BE2C (cell line): ENCODE measurements at regions not wholly inside any gene's neighbourhood (a gene's known extent, or its start where the extent isn't known, plus 50 kb on each side); places are given as distances from the start of the nearest gene placed in this dataset.

Experiments used
- DNase-seq: peaks from one replicate; pipeline ENCODE4 v3.0.0-alpha.2; 2020
- H3K27me3 ChIP-seq: fragments of 250-450 bp; sonication (Bioruptor Pico); 2 replicates; pipeline ENCODE4 v1.5.1; 2020; ENCODE audit warnings: mild to moderate bottlenecking
- H3K36me3 ChIP-seq: fragments of 250-450 bp; sonication (Bioruptor Pico); 2 replicates; pipeline ENCODE4 v1.5.1; 2020; ENCODE audit warnings: mild to moderate bottlenecking
- H3K4me1 ChIP-seq: fragments of 250-450 bp; sonication (Bioruptor Pico); 2 replicates; pipeline ENCODE4 v1.5.1; 2020
- H3K4me3 ChIP-seq: 2 replicates; pipeline ENCODE4 v1.5.1; 2011; ENCODE audit warnings: low read depth, low read length
- H3K9me3 ChIP-seq: fragments of 250-450 bp; sonication (Bioruptor Pico); 2 replicates; pipeline ENCODE4 v1.5.1; 2020
- TF ChIP-seq, protein P1 (sequence below): IDR thresholded peaks from 2 replicates; pipeline ENCODE4 v1.5.1; 2012; ENCODE audit warnings: mild to moderate bottlenecking, low read depth, low read length

- H3K27me3 ChIP-seq, result no peaks in the 10 kb centered on the region
These were observed 226.9 kb upstream of the IRF2BP2 start for GRCh38 chr1:234836776-234837357.

DNA sequence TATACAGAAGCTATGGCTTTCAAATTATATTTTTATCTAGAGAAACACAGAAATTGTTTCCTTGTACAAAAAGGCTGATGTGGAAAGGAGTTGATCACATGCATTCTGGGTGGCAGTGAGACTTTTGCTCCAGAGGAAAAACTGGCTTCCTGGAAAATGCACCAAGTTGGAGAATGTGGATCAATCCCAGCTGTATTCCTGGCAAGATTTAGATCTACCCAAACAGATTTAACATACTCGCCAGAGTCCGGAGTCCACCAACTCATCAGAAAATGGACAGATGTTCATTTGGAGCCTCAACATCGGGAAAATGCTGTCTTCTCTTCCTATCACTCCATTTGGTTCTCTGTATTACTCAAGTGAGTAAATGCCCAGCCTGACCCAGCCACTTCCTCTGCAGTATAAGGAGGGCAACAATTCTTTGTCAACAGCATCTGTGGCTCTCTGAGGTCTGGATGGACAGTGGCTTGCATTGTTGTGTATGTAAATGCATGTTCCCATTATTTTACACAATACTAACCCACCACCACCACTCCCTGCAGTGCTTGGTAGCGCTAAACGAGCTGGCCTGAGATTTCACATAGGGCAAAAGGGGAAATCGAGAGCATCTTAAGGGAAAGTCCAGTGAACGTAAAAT lies 226.2 kb upstream of the IRF2BP2 start:
- DNase-seq, result no peak
- no peaks in the 10 kb centered on the region for H3K4me1 ChIP-seq

More at GRCh38 chr1:234836776-234837357, 226.9 kb upstream of the IRF2BP2 start:
- no peaks in the 10 kb centered on the region for H3K36me3 ChIP-seq
- H3K4me1 ChIP-seq, result no peaks in the 10 kb centered on the region
- TF ChIP-seq, protein P1, sequence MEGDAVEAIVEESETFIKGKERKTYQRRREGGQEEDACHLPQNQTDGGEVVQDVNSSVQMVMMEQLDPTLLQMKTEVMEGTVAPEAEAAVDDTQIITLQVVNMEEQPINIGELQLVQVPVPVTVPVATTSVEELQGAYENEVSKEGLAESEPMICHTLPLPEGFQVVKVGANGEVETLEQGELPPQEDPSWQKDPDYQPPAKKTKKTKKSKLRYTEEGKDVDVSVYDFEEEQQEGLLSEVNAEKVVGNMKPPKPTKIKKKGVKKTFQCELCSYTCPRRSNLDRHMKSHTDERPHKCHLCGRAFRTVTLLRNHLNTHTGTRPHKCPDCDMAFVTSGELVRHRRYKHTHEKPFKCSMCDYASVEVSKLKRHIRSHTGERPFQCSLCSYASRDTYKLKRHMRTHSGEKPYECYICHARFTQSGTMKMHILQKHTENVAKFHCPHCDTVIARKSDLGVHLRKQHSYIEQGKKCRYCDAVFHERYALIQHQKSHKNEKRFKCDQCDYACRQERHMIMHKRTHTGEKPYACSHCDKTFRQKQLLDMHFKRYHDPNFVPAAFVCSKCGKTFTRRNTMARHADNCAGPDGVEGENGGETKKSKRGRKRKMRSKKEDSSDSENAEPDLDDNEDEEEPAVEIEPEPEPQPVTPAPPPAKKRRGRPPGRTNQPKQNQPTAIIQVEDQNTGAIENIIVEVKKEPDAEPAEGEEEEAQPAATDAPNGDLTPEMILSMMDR, result no peak
- H3K9me3 ChIP-seq, result no peaks in the 10 kb centered on the region
- DNase-seq, result no peak
- H3K4me3 ChIP-seq, result no peak overlapping the region

GRCh38 chr1:234835239-234835638 lies 225.3 kb upstream of the IRF2BP2 start:
- H3K4me3 ChIP-seq, result no peak overlapping the region
- no peaks in the 10 kb centered on the region for H3K9me3 ChIP-seq
- TF ChIP-seq, protein P1, result no peak
- no peaks in the 10 kb centered on the region for H3K4me1 ChIP-seq
- no peaks in the 10 kb centered on the region for H3K36me3 ChIP-seq
- H3K27me3 ChIP-seq, result no peaks in the 10 kb centered on the region
- no peak for DNase-seq

More for the DNA sequence above, 226.2 kb upstream of the IRF2BP2 start:
- no peak overlapping the region for H3K4me3 ChIP-seq
- H3K27me3 ChIP-seq, result no peaks in the 10 kb centered on the region
- TF ChIP-seq, protein P1, result no peak
- no peaks in the 10 kb centered on the region for H3K9me3 ChIP-seq
- H3K36me3 ChIP-seq, result no peaks in the 10 kb centered on the region

DNA sequence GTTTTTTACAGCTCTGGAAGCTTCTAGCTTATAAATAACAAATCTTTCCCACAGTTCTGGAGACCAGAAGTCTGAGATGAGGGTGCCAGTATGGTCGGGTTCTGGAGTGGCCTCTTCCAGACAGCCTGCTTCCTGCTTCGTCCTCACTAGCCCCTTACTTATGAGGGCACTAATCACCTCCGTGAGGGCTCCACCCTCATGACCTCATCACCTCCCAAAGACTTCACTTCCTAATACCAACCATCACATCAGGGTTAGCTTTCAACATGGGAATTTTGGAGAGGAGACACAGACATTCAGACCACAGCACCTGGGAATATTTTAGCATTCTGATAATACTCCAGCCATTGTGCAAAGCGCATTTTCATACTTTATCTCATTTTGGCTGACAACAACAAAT lies 223.7 kb upstream of the IRF2BP2 start:
- Histone ChIP-seq H3K36me3 (no peaks in the 10 kb centered on the region), H3K4me1 (no peaks in the 10 kb centered on the region), H3K27me3 (no peaks in the 10 kb centered on the region), H3K4me3 (no peak overlapping the region), H3K9me3 (no peaks in the 10 kb centered on the region)
- TF ChIP-seq, protein P1, result no peak
- DNase-seq, result no peak

DNA sequence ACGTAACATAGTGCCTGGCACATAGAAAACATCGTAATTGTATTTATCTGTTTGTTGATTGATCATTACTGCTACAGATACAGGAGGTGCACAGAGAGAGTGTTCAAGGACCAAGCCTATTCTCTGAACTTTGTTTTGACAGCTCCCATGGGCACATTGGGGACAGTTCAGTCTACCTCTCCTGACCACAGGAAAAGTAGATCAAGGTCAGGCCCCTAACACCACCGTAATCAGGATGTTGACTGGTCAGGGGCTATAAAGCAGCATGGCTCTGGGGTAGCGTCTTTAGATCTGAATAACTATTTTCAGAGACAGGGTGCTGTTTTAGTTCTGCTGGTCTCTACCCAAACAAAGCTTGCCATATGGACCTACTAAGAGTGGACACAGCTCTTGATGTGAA lies 223.1 kb upstream of the IRF2BP2 start:
- Histone ChIP-seq H3K4me1 (no peaks in the 10 kb centered on the region), H3K27me3 (no peaks in the 10 kb centered on the region), H3K9me3 (no peaks in the 10 kb centered on the region), H3K4me3 (no peak overlapping the region), H3K36me3 (no peaks in the 10 kb centered on the region)
- TF ChIP-seq, protein P1, result no peak
- DNase-seq, result no peak

DNA sequence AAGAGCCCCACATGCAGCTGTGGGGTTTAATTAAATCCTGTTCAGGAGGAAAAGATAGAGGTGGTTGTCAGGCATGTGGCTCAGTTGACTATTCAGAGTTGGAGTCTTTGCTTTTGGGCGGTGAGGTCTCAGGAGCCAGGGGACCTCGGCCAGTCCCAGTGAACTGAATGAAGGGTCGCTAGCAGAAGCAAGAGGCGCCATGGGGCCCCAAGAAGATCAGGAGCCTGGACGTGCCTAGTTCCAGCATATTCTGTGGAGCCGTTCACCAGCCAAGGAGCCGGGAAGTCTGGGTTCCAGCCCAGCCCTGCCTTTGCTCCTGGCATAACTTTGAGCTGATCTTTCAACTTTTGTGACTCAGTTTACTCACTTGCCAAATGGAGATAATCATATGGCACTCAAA lies 217.7 kb upstream of the IRF2BP2 start:
- no peaks in the 10 kb centered on the region for H3K9me3 ChIP-seq
- H3K4me3 ChIP-seq, result no peak overlapping the region
- no peak for DNase-seq
- no peaks in the 10 kb centered on the region for H3K4me1 ChIP-seq
- TF ChIP-seq, protein P1, result no peak
- H3K36me3 ChIP-seq, result no peaks in the 10 kb centered on the region
- no peaks in the 10 kb centered on the region for H3K27me3 ChIP-seq
